GM18502 (cell line): ENCODE measurements at regions not wholly inside any gene's neighbourhood (a gene's known extent, or its start where the extent isn't known, plus 50 kb on each side); places are given as distances from the start of the nearest gene placed in this dataset.

Experiments used
- ATAC-seq: cut with Tn5 transposase; IDR thresholded peaks from one replicate; pipeline ENCODE4 v1.9.1; 2021; ENCODE audit warnings: mild to moderate bottlenecking; ENCODE audit not compliant: unreplicated experiment, poor library complexity

- no peak for ATAC-seq
Observed at GRCh38 chr7:116443101-116443523, 56.4 kb upstream of the CAV2 start.

GRCh38 chr7:116443646-116444045 lies 55.9 kb upstream of the CAV2 start:
- no peak for ATAC-seq

GRCh38 chr7:116445447-116446211 lies 53.9 kb upstream of the CAV2 start:
- ATAC-seq = peak; percentile 56

GRCh38 chr7:116446212-116446855 lies 53.2 kb upstream of the CAV2 start:
- ATAC-seq = no peak

- ATAC-seq = no peak
Observed at GRCh38 chr7:116447436-116447835, 52.1 kb upstream of the CAV2 start.

- no peak for ATAC-seq
Observed at GRCh38 chr7:116447966-116448839, 51.3 kb upstream of the CAV2 start.

- ATAC-seq = no peak
Observed at GRCh38 chr7:116449441-116449840, 50.1 kb upstream of the CAV2 start.
